ENCODE measurements at regions not wholly inside any gene's neighbourhood (a gene's known extent, or its start where the extent isn't known, plus 50 kb on each side); places are given as distances from the start of the nearest gene placed in this dataset.

DNA sequence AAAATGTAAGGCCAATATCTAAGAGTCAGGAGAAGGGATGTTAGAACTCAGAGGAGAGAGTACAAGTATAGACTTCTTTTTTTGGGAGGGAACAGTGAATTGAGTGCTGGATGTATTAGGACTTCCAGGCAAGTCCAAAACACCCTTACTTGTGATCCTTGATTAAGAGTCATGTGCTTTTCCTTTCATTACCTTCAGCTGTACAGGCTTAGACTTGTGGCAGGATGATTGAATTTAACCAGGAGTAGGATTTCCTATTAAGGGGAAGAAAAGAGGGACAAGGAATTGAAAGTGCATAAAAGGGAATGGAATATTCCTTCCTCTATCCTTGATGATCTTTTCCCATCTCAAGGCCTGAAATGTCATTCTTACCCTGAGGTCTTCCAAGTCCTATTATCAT, 606.7 kb downstream of the STIM2 start:
- DNase-seq (ENCODE audit: low read depth, low spot score): no peak
- no peaks in the 10 kb centered on the region for H3K9me3 ChIP-seq (ENCODE audit: insufficient read depth, low read length)
- no peaks in the 10 kb centered on the region for H3K36me3 ChIP-seq (ENCODE audit: insufficient read depth, insufficient read length, low read length)
- H3K9ac ChIP-seq (ENCODE audit: insufficient read length, low read depth): no peak overlapping the region
- H3K4me1 ChIP-seq (ENCODE audit: insufficient read depth, insufficient read length): no peaks in the 10 kb centered on the region
- TF ChIP-seq YY1 (IDR thresholded peaks at IDR 0.05; ENCODE audit: insufficient read depth, insufficient read length): no peak
- TF ChIP-seq ZNF274 (IDR thresholded peaks at IDR 0.05; ENCODE audit: low read depth, low read length): no peak
- no peak for TF ChIP-seq SUZ12 (IDR thresholded peaks at IDR 0.05; ENCODE audit: extremely low read depth, insufficient read depth, insufficient read length)
- H3K4me3 ChIP-seq (ENCODE audit: insufficient read length, low read depth): no peak overlapping the region
- no peaks in the 10 kb centered on the region for H3K27me3 ChIP-seq (ENCODE audit: insufficient read depth, insufficient read length)

DNA sequence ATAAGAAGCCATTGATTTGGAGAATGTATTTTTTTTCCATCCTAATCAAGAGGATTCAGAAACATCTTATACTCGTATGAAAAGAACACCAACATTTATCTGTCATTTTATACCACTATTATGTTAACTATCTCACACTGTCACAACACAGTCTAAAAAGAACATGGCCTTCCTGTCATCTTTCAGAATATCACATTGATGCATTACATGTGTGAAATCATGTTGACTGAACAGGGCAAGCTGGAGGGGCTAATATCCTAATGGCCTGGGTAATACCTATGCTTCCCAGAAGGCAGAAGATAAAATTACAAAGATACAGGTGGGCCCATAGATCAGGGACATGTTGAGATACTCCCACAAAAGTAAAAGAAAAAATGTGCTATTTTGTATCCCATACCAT, 611.7 kb downstream of the STIM2 start:
- H3K27me3 ChIP-seq (ENCODE audit: insufficient read depth, insufficient read length): no peaks in the 10 kb centered on the region
- H3K4me1 ChIP-seq (ENCODE audit: insufficient read depth, insufficient read length): no peaks in the 10 kb centered on the region
- no peak overlapping the region for H3K9ac ChIP-seq (ENCODE audit: insufficient read length, low read depth)
- H3K9me3 ChIP-seq (ENCODE audit: insufficient read depth, low read length): no peaks in the 10 kb centered on the region
- TF ChIP-seq YY1 (IDR thresholded peaks at IDR 0.05; ENCODE audit: insufficient read depth, insufficient read length) (no peak), ZNF274 (IDR thresholded peaks at IDR 0.05; ENCODE audit: low read depth, low read length) (no peak), SUZ12 (IDR thresholded peaks at IDR 0.05; ENCODE audit: extremely low read depth, insufficient read depth, insufficient read length) (no peak)
- H3K36me3 ChIP-seq (ENCODE audit: insufficient read depth, insufficient read length, low read length): no peaks in the 10 kb centered on the region
- no peak for DNase-seq (ENCODE audit: low read depth, low spot score)
- no peak overlapping the region for H3K4me3 ChIP-seq (ENCODE audit: insufficient read length, low read depth)

DNA sequence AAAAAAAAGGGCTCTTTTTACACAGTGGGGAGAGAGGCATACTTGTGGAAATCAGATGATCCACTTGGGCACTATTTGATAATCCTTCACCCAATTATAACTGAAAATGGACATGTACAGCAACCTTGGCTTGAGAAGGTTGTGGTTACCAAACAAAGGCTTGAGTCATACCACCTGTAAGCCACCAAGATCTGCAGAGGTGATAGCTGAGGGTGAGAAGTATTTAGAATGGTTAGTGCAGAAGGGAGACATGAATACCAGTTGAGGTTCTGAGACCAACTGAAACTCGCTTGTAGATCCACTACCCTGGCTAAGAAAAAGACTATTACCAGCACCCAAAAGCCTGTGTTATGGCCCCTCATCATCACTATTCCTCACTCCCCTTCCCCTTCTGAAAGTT, 614.0 kb downstream of the STIM2 start:
- no peaks in the 10 kb centered on the region for H3K36me3 ChIP-seq (ENCODE audit: insufficient read depth, insufficient read length, low read length)
- no peak overlapping the region for H3K4me3 ChIP-seq (ENCODE audit: insufficient read length, low read depth)
- no peak overlapping the region for H3K9ac ChIP-seq (ENCODE audit: insufficient read length, low read depth)
- no peaks in the 10 kb centered on the region for H3K27me3 ChIP-seq (ENCODE audit: insufficient read depth, insufficient read length)
- TF ChIP-seq YY1 (IDR thresholded peaks at IDR 0.05; ENCODE audit: insufficient read depth, insufficient read length) (no peak), SUZ12 (IDR thresholded peaks at IDR 0.05; ENCODE audit: extremely low read depth, insufficient read depth, insufficient read length) (no peak), ZNF274 (IDR thresholded peaks at IDR 0.05; ENCODE audit: low read depth, low read length) (no peak)
- no peak for DNase-seq (ENCODE audit: low read depth, low spot score)
- no peaks in the 10 kb centered on the region for H3K9me3 ChIP-seq (ENCODE audit: insufficient read depth, low read length)
- H3K4me1 ChIP-seq (ENCODE audit: insufficient read depth, insufficient read length): no peaks in the 10 kb centered on the region

DNA sequence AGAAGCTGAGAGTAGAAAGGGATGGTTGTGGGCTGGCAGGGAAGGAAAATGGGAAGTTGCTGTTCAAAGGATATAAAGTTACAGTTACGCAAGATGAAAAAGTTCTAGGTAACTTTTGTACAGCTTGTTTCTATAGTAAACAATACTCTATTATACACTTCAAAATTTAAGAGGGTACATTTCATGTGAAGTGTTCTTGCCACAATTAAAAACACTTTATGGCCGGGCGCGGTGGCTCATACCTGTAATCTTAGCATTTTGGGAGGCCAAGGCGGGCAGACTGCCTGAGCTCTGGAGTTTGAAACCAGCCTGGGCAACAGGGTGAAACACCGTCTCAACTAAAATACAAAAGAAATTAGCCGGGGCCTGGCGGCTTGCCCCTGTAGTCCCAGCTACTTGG, 623.6 kb downstream of the STIM2 start:
- H3K9me3 ChIP-seq (ENCODE audit: insufficient read depth, low read length): no peaks in the 10 kb centered on the region
- no peak overlapping the region for H3K9ac ChIP-seq (ENCODE audit: insufficient read length, low read depth)
- DNase-seq (ENCODE audit: low read depth, low spot score): no peak
- no peak overlapping the region for H3K4me3 ChIP-seq (ENCODE audit: insufficient read length, low read depth)
- no peaks in the 10 kb centered on the region for H3K27me3 ChIP-seq (ENCODE audit: insufficient read depth, insufficient read length)
- no peaks in the 10 kb centered on the region for H3K36me3 ChIP-seq (ENCODE audit: insufficient read depth, insufficient read length, low read length)
- H3K4me1 ChIP-seq (ENCODE audit: insufficient read depth, insufficient read length): no peaks in the 10 kb centered on the region
- TF ChIP-seq ZNF274 (IDR thresholded peaks at IDR 0.05; ENCODE audit: low read depth, low read length) (no peak), SUZ12 (IDR thresholded peaks at IDR 0.05; ENCODE audit: extremely low read depth, insufficient read depth, insufficient read length) (no peak), YY1 (IDR thresholded peaks at IDR 0.05; ENCODE audit: insufficient read depth, insufficient read length) (no peak)

DNA sequence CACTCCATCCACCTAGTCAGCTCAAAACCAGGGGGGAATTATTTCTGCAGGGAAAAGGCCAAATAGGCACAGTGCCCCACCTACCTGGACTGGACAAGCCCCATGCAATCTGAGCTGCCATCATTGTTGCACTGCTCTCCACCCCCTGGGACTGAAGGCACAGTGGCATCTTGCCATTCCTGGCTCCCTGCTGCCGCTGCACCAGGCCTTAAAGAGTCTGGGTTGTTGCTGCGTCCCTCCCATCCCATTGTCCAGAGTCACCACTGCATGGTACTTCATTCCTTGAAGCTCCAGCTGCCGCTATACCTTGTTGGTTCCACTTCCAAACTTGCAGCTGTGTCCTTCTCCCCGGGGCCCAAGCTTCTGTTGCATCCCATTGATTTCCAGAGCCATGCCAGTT, 629.7 kb downstream of the STIM2 start:
- no peaks in the 10 kb centered on the region for H3K36me3 ChIP-seq (ENCODE audit: insufficient read depth, insufficient read length, low read length)
- no peak overlapping the region for H3K9ac ChIP-seq (ENCODE audit: insufficient read length, low read depth)
- no peak for DNase-seq (ENCODE audit: low read depth, low spot score)
- no peaks in the 10 kb centered on the region for H3K27me3 ChIP-seq (ENCODE audit: insufficient read depth, insufficient read length)
- TF ChIP-seq ZNF274 (IDR thresholded peaks at IDR 0.05; ENCODE audit: low read depth, low read length) (no peak), SUZ12 (IDR thresholded peaks at IDR 0.05; ENCODE audit: extremely low read depth, insufficient read depth, insufficient read length) (no peak), YY1 (IDR thresholded peaks at IDR 0.05; ENCODE audit: insufficient read depth, insufficient read length) (no peak)
- H3K9me3 ChIP-seq (ENCODE audit: insufficient read depth, low read length): no peaks in the 10 kb centered on the region
- peaks cover 2% of the 10 kb centered on the region for H3K4me1 ChIP-seq (ENCODE audit: insufficient read depth, insufficient read length)
- no peak overlapping the region for H3K4me3 ChIP-seq (ENCODE audit: insufficient read length, low read depth)

DNA sequence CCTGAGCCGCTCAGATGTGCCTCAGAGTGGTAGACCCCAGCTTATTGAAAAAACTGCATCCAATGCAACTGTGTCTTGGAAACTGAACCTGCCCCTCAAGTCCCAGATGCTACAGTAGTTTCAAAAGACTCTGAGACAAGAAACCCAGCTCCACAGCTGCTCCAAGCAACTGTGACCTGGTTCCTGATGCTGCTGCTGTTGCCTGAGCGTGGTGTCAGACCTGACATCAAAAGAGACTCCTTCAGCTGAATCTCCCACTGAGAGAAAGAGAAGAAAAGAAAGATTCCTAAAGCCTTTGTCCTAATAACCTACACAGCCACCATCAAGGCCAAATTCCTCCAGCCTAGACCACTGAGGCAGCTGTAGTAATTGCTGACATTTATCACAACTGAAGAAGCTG, 630.1 kb downstream of the STIM2 start:
- H3K4me3 ChIP-seq (ENCODE audit: insufficient read length, low read depth): no peak overlapping the region
- H3K36me3 ChIP-seq (ENCODE audit: insufficient read depth, insufficient read length, low read length): no peaks in the 10 kb centered on the region
- peaks cover 2% of the 10 kb centered on the region for H3K4me1 ChIP-seq (ENCODE audit: insufficient read depth, insufficient read length)
- DNase-seq (ENCODE audit: low read depth, low spot score): no peak
- no peaks in the 10 kb centered on the region for H3K27me3 ChIP-seq (ENCODE audit: insufficient read depth, insufficient read length)
- no peaks in the 10 kb centered on the region for H3K9me3 ChIP-seq (ENCODE audit: insufficient read depth, low read length)
- no peak overlapping the region for H3K9ac ChIP-seq (ENCODE audit: insufficient read length, low read depth)
- no peak for TF ChIP-seq ZNF274 (IDR thresholded peaks at IDR 0.05; ENCODE audit: low read depth, low read length)
- TF ChIP-seq SUZ12 (IDR thresholded peaks at IDR 0.05; ENCODE audit: extremely low read depth, insufficient read depth, insufficient read length): no peak
- no peak for TF ChIP-seq YY1 (IDR thresholded peaks at IDR 0.05; ENCODE audit: insufficient read depth, insufficient read length)

DNA sequence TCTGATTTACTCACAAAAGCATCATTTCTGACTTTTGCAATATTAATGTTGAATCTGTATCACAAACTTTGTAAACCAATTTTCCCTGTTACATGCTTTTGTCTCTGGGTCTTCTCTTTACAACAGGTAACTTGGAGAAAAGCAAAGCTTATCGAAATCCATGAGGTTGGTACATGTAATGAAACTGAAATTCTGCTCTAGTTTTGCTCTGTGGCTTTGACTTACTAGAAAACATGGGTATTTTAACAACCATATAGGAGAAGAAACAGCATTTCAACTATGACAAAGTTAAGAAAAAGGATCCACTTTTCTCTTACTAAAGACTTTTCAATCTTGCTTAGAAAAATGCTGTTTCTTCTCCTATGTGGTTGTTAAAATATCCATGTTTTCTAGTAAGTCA, 645.8 kb downstream of the STIM2 start:
- Histone ChIP-seq H3K27me3 (ENCODE audit: insufficient read depth, insufficient read length) (no peaks in the 10 kb centered on the region), H3K4me1 (ENCODE audit: insufficient read depth, insufficient read length) (no peaks in the 10 kb centered on the region), H3K36me3 (ENCODE audit: insufficient read depth, insufficient read length, low read length) (no peaks in the 10 kb centered on the region), H3K9ac (ENCODE audit: insufficient read length, low read depth) (no peak overlapping the region), H3K4me3 (ENCODE audit: insufficient read length, low read depth) (no peak overlapping the region), H3K9me3 (ENCODE audit: insufficient read depth, low read length) (no peaks in the 10 kb centered on the region)
- TF ChIP-seq ZNF274 (IDR thresholded peaks at IDR 0.05; ENCODE audit: low read depth, low read length) (no peak), SUZ12 (IDR thresholded peaks at IDR 0.05; ENCODE audit: extremely low read depth, insufficient read depth, insufficient read length) (no peak), YY1 (IDR thresholded peaks at IDR 0.05; ENCODE audit: insufficient read depth, insufficient read length) (no peak)
- DNase-seq (ENCODE audit: low read depth, low spot score): no peak

DNA sequence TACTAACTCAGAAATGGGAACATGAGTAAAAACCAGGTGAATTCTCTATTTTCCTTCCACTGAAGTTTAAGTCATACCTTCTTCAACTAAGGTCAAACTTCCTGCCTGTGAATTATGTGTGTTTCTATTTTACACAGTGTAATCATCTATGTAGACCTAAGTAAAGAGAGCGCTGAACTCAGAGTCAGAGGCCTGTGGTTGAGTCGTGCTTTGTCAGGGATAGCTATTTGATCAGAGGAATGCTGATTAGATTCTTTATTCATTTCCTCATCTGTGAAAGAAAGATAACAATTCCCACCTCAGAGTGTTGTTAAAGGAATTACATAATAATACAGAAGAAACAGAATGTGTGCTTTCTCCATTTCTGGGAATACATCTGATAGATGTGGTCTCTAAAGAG, 654.1 kb downstream of the STIM2 start:
- Histone ChIP-seq H3K4me1 (ENCODE audit: insufficient read depth, insufficient read length) (no peaks in the 10 kb centered on the region), H3K27me3 (ENCODE audit: insufficient read depth, insufficient read length) (no peaks in the 10 kb centered on the region), H3K4me3 (ENCODE audit: insufficient read length, low read depth) (no peak overlapping the region), H3K9ac (ENCODE audit: insufficient read length, low read depth) (no peak overlapping the region), H3K36me3 (ENCODE audit: insufficient read depth, insufficient read length, low read length) (no peaks in the 10 kb centered on the region), H3K9me3 (ENCODE audit: insufficient read depth, low read length) (no peaks in the 10 kb centered on the region)
- DNase-seq (ENCODE audit: low read depth, low spot score): no peak
- TF ChIP-seq ZNF274 (IDR thresholded peaks at IDR 0.05; ENCODE audit: low read depth, low read length) (no peak), YY1 (IDR thresholded peaks at IDR 0.05; ENCODE audit: insufficient read depth, insufficient read length) (no peak)

Data from NT2/D1 (cell line).